ENCODE measurements at regions not wholly inside any gene's neighbourhood (a gene's known extent, or its start where the extent isn't known, plus 50 kb on each side); places are given as distances from the start of the nearest gene placed in this dataset.

- no peak overlapping the region for H3K4me3 ChIP-seq (ENCODE audit: low read length)
- no peaks in the 10 kb centered on the region for H3K27me3 ChIP-seq (ENCODE audit: control insufficient read depth, insufficient read depth, low read length)
- H3K9ac ChIP-seq (ENCODE audit: low read length) = no peak overlapping the region
- H3K4me1 ChIP-seq (ENCODE audit: control insufficient read depth, insufficient read depth, low read length) = no peaks in the 10 kb centered on the region
- no peaks in the 10 kb centered on the region for H3K36me3 ChIP-seq (ENCODE audit: control insufficient read depth, insufficient read depth, low read length)
- no peaks in the 10 kb centered on the region for H3K9me3 ChIP-seq (ENCODE audit: control insufficient read depth, low read length)
Observed at GRCh38 chr11:121890946-121891515, 225.0 kb downstream of the BLID start.

GRCh38 chr11:121890377-121890776 lies 225.6 kb downstream of the BLID start:
- H3K9ac ChIP-seq (ENCODE audit: low read length) = no peak overlapping the region
- H3K36me3 ChIP-seq (ENCODE audit: control insufficient read depth, insufficient read depth, low read length) = no peaks in the 10 kb centered on the region
- H3K27me3 ChIP-seq (ENCODE audit: control insufficient read depth, insufficient read depth, low read length) = no peaks in the 10 kb centered on the region
- no peak overlapping the region for H3K4me3 ChIP-seq (ENCODE audit: low read length)
- no peaks in the 10 kb centered on the region for H3K9me3 ChIP-seq (ENCODE audit: control insufficient read depth, low read length)
- H3K4me1 ChIP-seq (ENCODE audit: control insufficient read depth, insufficient read depth, low read length) = no peaks in the 10 kb centered on the region

- no peaks in the 10 kb centered on the region for H3K36me3 ChIP-seq (ENCODE audit: control insufficient read depth, insufficient read depth, low read length)
- no peaks in the 10 kb centered on the region for H3K4me1 ChIP-seq (ENCODE audit: control insufficient read depth, insufficient read depth, low read length)
- no peak overlapping the region for H3K9ac ChIP-seq (ENCODE audit: low read length)
- no peaks in the 10 kb centered on the region for H3K9me3 ChIP-seq (ENCODE audit: control insufficient read depth, low read length)
- H3K4me3 ChIP-seq (ENCODE audit: low read length) = no peak overlapping the region
- H3K27me3 ChIP-seq (ENCODE audit: control insufficient read depth, insufficient read depth, low read length) = no peaks in the 10 kb centered on the region
Observed at GRCh38 chr11:121889931-121890330, 226.1 kb downstream of the BLID start.

GRCh38 chr11:121889186-121889585 lies 226.8 kb downstream of the BLID start:
- no peaks in the 10 kb centered on the region for H3K9me3 ChIP-seq (ENCODE audit: control insufficient read depth, low read length)
- no peaks in the 10 kb centered on the region for H3K36me3 ChIP-seq (ENCODE audit: control insufficient read depth, insufficient read depth, low read length)
- no peak overlapping the region for H3K4me3 ChIP-seq (ENCODE audit: low read length)
- no peaks in the 10 kb centered on the region for H3K27me3 ChIP-seq (ENCODE audit: control insufficient read depth, insufficient read depth, low read length)
- no peak overlapping the region for H3K9ac ChIP-seq (ENCODE audit: low read length)
- H3K4me1 ChIP-seq (ENCODE audit: control insufficient read depth, insufficient read depth, low read length) = no peaks in the 10 kb centered on the region

- H3K36me3 ChIP-seq (ENCODE audit: control insufficient read depth, insufficient read depth, low read length) = no peaks in the 10 kb centered on the region
- H3K27me3 ChIP-seq (ENCODE audit: control insufficient read depth, insufficient read depth, low read length) = no peaks in the 10 kb centered on the region
- no peaks in the 10 kb centered on the region for H3K4me1 ChIP-seq (ENCODE audit: control insufficient read depth, insufficient read depth, low read length)
- no peaks in the 10 kb centered on the region for H3K9me3 ChIP-seq (ENCODE audit: control insufficient read depth, low read length)
- no peak overlapping the region for H3K9ac ChIP-seq (ENCODE audit: low read length)
- no peak overlapping the region for H3K4me3 ChIP-seq (ENCODE audit: low read length)
Observed at GRCh38 chr11:121887976-121888557, 227.9 kb downstream of the BLID start.

GRCh38 chr11:121887569-121887968 lies 228.4 kb downstream of the BLID start:
- H3K27me3 ChIP-seq (ENCODE audit: control insufficient read depth, insufficient read depth, low read length) = no peaks in the 10 kb centered on the region

GRCh38 chr11:121886996-121887395 lies 229.0 kb downstream of the BLID start:
- H3K27me3 ChIP-seq (ENCODE audit: control insufficient read depth, insufficient read depth, low read length) = no peaks in the 10 kb centered on the region
- H3K4me1 ChIP-seq (ENCODE audit: control insufficient read depth, insufficient read depth, low read length) = no peaks in the 10 kb centered on the region
- H3K9ac ChIP-seq (ENCODE audit: low read length) = no peak overlapping the region
- H3K9me3 ChIP-seq (ENCODE audit: control insufficient read depth, low read length) = no peaks in the 10 kb centered on the region
- H3K4me3 ChIP-seq (ENCODE audit: low read length) = no peak overlapping the region
- no peaks in the 10 kb centered on the region for H3K36me3 ChIP-seq (ENCODE audit: control insufficient read depth, insufficient read depth, low read length)

More at GRCh38 chr11:121887569-121887968, 228.4 kb downstream of the BLID start:
- Histone ChIP-seq H3K9me3 (ENCODE audit: control insufficient read depth, low read length) (no peaks in the 10 kb centered on the region), H3K4me1 (ENCODE audit: control insufficient read depth, insufficient read depth, low read length) (no peaks in the 10 kb centered on the region), H3K36me3 (ENCODE audit: control insufficient read depth, insufficient read depth, low read length) (no peaks in the 10 kb centered on the region), H3K4me3 (ENCODE audit: low read length) (no peak overlapping the region), H3K9ac (ENCODE audit: low read length) (no peak overlapping the region)

- Histone ChIP-seq H3K9me3 (ENCODE audit: control insufficient read depth, low read length) (no peaks in the 10 kb centered on the region), H3K4me3 (ENCODE audit: low read length) (no peak overlapping the region), H3K4me1 (ENCODE audit: control insufficient read depth, insufficient read depth, low read length) (no peaks in the 10 kb centered on the region), H3K27me3 (ENCODE audit: control insufficient read depth, insufficient read depth, low read length) (no peaks in the 10 kb centered on the region), H3K9ac (ENCODE audit: low read length) (no peak overlapping the region), H3K36me3 (ENCODE audit: control insufficient read depth, insufficient read depth, low read length) (no peaks in the 10 kb centered on the region)
Observed at GRCh38 chr11:121886005-121886734, 229.8 kb downstream of the BLID start.

- Histone ChIP-seq H3K4me3 (ENCODE audit: low read length) (no peak overlapping the region), H3K4me1 (ENCODE audit: control insufficient read depth, insufficient read depth, low read length) (no peaks in the 10 kb centered on the region), H3K36me3 (ENCODE audit: control insufficient read depth, insufficient read depth, low read length) (no peaks in the 10 kb centered on the region), H3K9ac (ENCODE audit: low read length) (no peak overlapping the region), H3K9me3 (ENCODE audit: control insufficient read depth, low read length) (no peaks in the 10 kb centered on the region), H3K27me3 (ENCODE audit: control insufficient read depth, insufficient read depth, low read length) (no peaks in the 10 kb centered on the region)
Observed at GRCh38 chr11:121884626-121885025, 231.4 kb downstream of the BLID start.

- Histone ChIP-seq H3K4me3 (ENCODE audit: low read length) (no peak overlapping the region), H3K36me3 (ENCODE audit: control insufficient read depth, insufficient read depth, low read length) (no peaks in the 10 kb centered on the region), H3K27me3 (ENCODE audit: control insufficient read depth, insufficient read depth, low read length) (no peaks in the 10 kb centered on the region), H3K9me3 (ENCODE audit: control insufficient read depth, low read length) (no peaks in the 10 kb centered on the region), H3K4me1 (ENCODE audit: control insufficient read depth, insufficient read depth, low read length) (no peaks in the 10 kb centered on the region), H3K9ac (ENCODE audit: low read length) (no peak overlapping the region)
Observed at GRCh38 chr11:121881806-121882205, 234.2 kb downstream of the BLID start.

- Histone ChIP-seq H3K27me3 (ENCODE audit: control insufficient read depth, insufficient read depth, low read length) (no peaks in the 10 kb centered on the region), H3K9me3 (ENCODE audit: control insufficient read depth, low read length) (no peaks in the 10 kb centered on the region), H3K9ac (ENCODE audit: low read length) (no peak overlapping the region), H3K4me3 (ENCODE audit: low read length) (no peak overlapping the region), H3K36me3 (ENCODE audit: control insufficient read depth, insufficient read depth, low read length) (no peaks in the 10 kb centered on the region), H3K4me1 (ENCODE audit: control insufficient read depth, insufficient read depth, low read length) (no peaks in the 10 kb centered on the region)
Observed at GRCh38 chr11:121877152-121877551, 238.9 kb downstream of the BLID start.

GRCh38 chr11:121873766-121874165 lies 242.2 kb downstream of the BLID start:
- Histone ChIP-seq H3K4me1 (ENCODE audit: control insufficient read depth, insufficient read depth, low read length) (no peaks in the 10 kb centered on the region), H3K27me3 (ENCODE audit: control insufficient read depth, insufficient read depth, low read length) (no peaks in the 10 kb centered on the region), H3K9ac (ENCODE audit: low read length) (no peak overlapping the region), H3K36me3 (ENCODE audit: control insufficient read depth, insufficient read depth, low read length) (no peaks in the 10 kb centered on the region), H3K9me3 (ENCODE audit: control insufficient read depth, low read length) (no peaks in the 10 kb centered on the region), H3K4me3 (ENCODE audit: low read length) (no peak overlapping the region)

Measured in mucosa of stomach (tissue), 1 donor.